ENCODE measurements at regions not wholly inside any gene's neighbourhood (a gene's known extent, or its start where the extent isn't known, plus 50 kb on each side); places are given as distances from the start of the nearest gene placed in this dataset.
"Not testable (repeated sequence)": the region's sequence is repeated elsewhere in the genome, so short reads cannot be mapped to it uniquely, and the experiment has no call there.

DNA sequence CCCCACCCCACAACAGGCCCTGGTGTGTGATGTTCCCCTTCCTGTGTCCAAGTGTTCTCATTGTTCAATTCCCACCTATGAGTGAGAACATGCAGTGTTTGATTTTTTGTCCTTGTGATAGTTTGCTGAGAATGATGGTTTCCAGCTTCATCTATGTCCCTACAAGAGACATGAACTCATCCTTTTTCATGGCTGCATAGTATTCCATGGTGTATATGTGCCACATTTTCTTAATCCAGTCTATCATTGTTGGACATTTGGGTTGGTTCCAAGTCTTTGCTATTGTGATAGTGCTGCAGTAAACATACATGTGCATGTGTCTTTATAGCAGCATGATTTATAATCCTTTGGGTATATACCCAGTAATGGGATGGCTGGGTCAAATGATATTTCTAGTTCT, 163.9 kb downstream of the PTPRU start:
- DNase-seq (ENCODE audit: low read depth) = not testable (repeated sequence)

- DNase-seq (ENCODE audit: low read depth) = no peak
These were observed 163.1 kb downstream of the PTPRU start for GRCh38 chr1:29399465-29399864.

- no peak for DNase-seq (ENCODE audit: low read depth)
These were observed 162.1 kb downstream of the PTPRU start for GRCh38 chr1:29398431-29398830.

DNA sequence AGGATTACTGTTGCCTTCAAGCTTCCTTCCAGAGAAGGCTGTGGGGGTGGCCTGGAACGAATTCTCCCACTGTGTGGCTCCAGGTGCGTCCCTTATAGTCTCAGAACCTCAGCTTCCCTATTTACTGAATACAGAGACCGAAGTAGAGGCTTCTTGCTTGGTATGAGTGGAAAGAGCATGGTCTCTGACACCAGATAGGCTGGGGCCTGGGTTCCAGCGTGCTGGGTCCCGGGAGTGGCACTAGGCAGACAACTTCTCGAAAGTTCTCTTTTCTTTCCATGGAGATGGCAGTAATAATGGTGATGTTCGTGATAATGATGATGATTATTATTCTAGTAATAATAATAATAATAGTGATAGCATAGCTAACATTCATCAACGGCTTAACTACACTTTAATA, 161.7 kb downstream of the PTPRU start:
- no peak for DNase-seq (ENCODE audit: low read depth)

- no peak for DNase-seq (ENCODE audit: low read depth)
These were observed 160.9 kb downstream of the PTPRU start for GRCh38 chr1:29397256-29397590.

GRCh38 chr1:29396438-29397255, 160.3 kb downstream of the PTPRU start:
- DNase-seq (ENCODE audit: low read depth) = no peak

DNA sequence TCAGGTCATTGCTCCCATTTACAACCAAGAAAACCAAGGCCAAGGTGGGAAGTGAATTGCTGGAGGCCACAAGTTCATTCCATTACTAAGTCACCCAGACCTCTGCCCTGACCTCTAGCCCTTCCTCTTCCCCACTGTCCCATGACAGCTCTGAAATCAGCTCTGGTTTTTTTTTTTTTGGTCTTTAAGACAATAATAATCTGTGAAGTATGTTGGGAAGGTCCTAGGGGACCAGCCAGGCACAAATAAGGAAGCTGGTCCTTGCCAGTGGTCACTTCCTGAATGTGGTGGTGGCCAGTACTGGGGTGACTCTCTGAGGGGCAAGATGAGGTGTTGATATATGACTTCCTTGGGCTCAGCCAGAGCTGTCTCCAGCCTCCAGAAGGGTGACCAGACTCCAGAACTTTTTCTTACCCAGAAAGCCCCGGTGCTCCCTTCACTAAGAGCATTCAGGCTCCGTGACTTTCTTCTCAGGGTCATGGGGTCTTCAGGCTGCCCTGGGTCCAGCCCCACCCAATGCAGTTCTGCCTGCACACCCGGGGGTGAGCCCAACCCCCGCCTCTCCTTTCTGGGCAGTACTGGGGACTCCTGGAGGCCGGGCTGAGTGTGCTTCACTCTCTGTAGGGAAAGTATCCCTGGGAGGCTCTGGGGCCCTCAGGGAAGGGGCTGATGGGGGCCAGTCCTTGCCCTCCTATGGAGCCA, 159.6 kb downstream of the PTPRU start:
- DNase-seq (ENCODE audit: low read depth) = no peak

DNA sequence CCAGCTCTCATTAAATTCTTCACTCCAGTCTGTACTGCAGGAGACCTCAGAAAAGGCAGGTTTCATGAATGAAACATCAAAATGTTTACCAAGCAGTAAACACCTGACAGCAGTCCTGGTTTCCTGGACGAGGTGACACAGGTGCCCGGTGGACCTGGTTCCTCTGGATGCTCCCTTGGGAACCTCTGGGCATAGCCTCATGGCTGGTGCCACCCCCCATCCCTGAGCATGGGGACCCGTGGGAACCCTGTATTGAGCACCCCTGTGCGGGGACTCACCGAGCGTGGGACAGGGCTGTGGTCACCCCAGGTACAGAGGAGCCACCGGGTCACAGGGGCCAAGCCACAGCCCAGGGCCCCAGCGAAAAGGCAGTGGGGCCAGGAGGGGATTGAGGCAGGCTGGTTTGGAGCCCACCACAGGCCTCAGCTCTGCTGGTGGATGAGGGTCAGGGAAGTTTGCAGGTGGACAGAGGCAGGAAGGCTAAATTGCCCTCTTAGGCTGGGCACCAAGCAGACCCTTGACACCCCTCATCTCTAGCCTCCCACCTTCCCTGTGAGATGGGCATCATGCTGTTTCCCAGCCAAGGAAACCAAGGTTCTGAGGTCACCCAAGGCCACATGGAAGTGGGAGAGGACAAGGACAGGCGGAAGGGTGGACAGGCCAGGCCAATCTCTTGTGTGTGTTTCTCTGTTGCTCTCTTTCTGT, 158.4 kb downstream of the PTPRU start:
- DNase-seq (ENCODE audit: low read depth) = no peak

DNA sequence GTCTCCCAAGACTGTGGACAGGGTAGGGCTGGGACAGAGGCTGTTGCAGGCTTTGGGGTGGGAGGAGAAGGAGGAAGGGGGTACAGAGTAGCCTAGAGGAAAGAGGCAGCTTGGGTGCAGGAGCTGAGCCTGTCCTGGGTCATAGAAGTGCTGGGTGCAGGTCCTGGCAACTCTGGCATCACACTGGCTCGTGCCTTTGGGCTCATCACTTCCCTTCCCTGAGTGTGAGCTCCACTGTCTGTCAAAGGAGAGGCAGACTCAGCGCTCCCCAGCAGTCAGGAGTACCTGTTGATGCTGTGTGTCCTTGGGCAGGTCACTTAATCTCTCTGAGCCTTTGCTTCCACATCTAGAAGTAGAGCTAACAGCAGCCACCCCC, 157.1 kb downstream of the PTPRU start:
- no peak for DNase-seq (ENCODE audit: low read depth)

DNA sequence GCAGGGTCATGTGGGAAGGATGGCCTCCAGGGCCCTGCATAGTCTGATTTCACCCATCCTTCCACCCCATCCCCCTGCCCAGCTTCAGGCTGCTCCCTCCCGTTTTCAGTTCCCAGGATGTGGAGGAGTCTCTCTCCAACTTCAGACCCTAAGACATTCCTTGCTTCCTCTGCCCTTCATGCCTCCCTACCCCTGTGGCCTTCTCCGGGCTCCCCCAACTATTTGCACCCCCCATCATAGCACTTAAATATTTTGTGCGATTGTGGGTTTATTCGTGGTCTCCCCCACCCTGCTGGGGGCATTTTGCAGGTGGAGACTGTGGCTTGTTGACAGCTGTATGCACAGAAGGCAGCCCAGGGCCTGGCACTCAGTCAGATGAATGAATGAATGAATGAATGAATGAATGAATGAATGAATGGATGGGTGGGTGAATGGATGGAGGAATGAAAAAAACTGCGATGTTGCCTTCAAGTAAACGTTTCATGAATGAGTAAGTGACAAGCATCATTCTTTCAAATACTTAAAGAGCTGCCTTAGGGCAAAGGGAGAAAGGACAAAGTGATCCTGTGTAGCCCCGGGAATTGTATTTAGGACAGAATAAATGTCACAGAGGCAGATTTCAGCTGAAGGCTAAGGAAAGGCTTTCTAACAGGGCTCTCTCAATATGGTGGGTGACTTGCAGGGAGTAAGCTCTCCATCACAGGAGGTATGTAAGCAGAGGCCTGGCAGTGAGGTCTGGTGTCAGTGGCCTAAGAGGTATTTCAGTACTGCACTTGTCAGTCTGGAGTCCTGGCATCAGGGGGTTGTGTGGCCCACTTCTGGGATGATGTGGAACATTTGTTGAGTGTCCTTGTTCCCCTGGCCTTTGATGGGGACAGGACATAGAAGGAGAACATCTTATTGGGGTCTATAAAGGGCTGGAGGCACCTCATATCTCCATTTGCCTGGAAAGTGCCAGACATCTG, 156.4 kb downstream of the PTPRU start:
- no peak for DNase-seq (ENCODE audit: low read depth)

DNA sequence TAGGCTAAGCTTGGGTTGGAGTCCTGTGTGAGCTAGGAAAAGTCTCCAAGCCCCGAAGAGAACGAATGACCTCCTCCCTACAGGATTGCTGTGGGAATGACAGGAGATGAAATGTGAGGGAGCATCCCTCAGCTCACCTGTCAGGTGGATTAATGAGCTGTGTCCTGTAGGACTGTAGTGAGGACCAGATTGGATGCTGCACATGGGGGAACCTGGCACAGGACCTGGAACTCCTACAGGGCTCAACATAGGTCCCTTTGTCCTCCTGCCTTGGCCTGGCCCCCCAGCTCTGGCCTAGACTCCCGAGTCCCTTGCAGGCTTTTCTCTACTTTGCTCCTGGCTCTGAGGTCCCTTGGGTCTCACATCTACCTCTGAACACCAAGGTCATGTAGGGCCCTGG, 155.7 kb downstream of the PTPRU start:
- DNase-seq (ENCODE audit: low read depth) = no peak

DNA sequence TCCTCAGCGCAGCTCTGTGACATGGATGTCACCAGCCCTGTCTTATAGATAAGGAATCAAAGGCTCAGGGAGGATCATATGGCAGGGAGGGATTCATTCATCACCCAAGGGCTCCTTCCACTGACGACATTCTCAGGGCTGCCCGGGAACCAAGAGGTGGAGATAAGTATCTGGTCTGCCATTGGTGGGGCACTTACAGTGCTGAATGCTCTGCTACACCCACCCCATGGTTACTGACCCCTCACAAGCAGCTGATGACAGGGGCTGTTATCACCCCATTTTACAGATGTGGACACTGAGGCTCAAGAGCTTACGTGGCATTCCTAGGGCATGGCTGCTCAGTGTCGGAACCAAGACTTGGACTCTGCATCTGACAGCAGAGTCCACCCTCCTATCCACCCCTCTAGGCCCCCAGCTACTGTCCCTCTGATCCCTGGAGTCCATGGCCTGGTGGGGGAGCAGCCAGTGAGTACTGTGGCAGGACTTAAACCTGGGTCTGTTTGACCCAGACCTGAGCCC, 155.1 kb downstream of the PTPRU start:
- no peak for DNase-seq (ENCODE audit: low read depth)

DNA sequence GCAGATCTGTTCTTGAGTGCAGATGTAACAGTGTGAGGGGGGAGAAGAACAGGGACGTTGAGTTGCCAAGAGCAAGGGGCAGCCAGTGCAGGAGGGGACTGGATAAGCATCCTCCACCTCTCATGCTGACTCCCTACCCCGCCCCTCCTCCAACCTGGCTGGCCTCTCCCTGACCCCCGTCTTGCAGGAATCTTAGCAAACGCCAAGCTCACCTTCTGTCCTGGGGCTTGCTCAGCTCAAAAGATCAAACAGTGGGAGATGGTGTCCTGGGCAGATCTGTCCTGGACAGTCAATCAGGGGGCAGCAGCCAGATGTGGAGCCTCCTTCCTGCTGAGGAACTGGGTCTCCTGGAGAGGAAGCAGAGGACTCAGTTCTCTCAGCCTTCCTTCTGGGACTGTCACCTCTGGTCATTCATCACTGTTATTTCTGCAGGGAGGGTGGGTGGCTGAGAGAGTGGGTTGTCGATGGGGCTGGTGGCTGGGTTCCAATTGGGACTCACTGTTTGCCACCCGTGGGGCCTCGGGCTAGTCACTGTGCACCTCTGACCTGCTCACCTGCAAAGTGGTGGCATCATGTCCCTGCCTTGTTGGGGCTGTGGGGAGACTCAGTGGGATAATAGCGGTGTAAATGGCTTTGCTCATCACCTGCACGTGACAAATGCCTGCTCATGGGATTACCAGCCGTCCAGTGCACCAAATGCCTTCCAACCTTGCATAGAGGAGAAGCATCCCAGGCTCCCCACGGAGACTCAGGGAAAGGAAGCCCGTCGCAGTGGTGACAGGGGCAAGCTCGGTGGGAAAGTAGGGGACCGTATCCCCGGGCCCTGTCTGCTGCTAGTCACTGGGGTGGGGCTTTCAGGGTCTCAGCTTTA, 154.4 kb downstream of the PTPRU start:
- DNase-seq (ENCODE audit: low read depth) = no peak

- no peak for DNase-seq (ENCODE audit: low read depth)
These were observed 153.8 kb downstream of the PTPRU start for GRCh38 chr1:29390075-29390474.

DNA sequence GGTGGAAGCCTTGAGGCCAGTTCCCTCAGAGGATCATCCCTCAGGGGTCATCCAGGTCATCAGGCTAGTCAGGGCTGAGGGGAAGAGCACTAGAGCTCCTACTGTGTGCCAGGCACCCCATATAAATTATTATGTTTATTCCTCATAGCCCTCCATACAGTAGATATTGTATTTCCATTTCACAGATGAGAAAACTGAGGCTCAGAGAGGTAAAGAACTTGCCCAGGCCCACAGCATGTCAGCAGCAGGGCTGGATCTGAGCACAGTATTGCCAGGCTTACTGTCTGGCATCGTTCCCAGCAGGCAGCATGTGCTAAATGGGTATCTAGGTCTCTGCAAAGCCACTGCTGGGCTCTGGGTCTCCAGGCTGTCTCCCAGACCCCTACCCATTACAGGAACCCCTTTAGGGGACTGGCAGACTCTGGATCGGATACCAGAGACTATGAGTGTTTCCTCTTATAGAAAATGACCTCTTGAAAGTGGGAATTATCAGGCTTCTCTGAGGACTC, 153.3 kb downstream of the PTPRU start:
- DNase-seq (ENCODE audit: low read depth) = no peak

GRCh38 chr1:29388884-29389283, 152.6 kb downstream of the PTPRU start:
- no peak for DNase-seq (ENCODE audit: low read depth)

GRCh38 chr1:29388170-29388569, 151.8 kb downstream of the PTPRU start:
- no peak for DNase-seq (ENCODE audit: low read depth)

DNA sequence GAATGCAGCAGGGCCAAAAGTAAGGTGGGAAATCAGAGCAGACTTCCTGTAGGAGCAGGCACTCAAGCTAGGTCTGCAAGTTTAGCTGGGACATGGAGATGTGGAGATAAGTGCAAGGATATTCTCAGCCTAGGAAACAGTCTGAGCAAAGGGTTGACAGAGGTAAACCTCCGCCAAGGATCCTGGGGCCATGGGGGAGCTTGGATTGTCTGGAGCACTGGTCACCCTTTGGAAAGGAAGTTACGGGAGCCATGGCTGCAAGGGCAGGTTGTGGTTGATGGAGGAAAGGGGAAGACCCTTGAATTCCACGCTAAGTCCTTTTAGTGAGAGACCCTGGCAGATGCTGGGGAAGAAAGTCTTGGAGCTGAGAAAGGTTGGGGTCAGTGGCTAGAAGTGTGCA, 150.9 kb downstream of the PTPRU start:
- DNase-seq (ENCODE audit: low read depth) = no peak

DNA sequence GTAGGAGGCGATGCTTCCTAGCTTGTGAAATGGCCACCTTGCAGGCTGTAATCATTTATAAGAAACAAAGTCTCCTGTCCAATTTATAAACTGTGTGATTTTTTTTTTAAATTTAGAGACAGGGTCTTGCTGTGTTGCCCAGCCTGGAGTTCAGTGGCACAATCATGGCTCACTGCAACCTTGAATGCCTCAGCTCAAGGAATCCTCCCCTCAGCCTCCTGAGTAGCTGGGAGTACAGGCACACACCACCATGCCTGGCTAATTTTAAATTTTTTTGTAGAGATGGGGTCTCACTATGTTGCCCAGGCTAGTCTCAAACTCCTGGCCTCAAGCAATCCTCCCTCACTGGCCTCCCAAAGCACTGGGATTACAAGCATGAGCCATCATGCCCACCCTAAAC, 150.1 kb downstream of the PTPRU start:
- not testable (repeated sequence) for DNase-seq (ENCODE audit: low read depth)

DNA sequence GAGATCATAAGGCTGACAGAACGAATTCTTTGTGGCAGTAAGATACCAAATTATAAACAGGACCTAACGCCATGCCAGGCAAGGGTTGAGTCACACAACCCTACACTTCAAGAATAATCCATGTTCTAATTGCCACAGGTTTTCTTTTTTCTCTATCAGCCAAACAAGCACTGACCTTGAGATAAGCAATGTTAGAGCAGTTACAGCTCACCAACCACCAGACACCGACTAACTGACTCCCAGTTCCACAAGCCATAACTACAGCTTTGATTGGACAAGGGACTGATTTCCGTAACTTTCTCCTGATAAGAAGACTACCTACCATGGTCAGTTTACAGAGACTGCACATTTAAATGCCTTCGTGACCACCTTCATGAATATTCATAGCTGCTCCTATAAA, 149.6 kb downstream of the PTPRU start:
- DNase-seq (ENCODE audit: low read depth) = no peak
